NCI-H1092 treated with DMSO at 0.1 percent for 48 hours (cell line): ENCODE measurements at regions not wholly inside any gene's neighbourhood (a gene's known extent, or its start where the extent isn't known, plus 50 kb on each side); places are given as distances from the start of the nearest gene placed in this dataset.
"Not testable (repeated sequence)": the region's sequence is repeated elsewhere in the genome, so short reads cannot be mapped to it uniquely, and the experiment has no call there.

Experiments
- DNase-seq: peaks from one replicate; lab custom pipeline; 2025; lab: John Stamatoyannopoulos, UW

GRCh38 chr10:8280946-8281345 lies 226.5 kb downstream of the GATA3 start:
- DNase-seq = no peak

- DNase-seq = no peak
These were observed 227.9 kb downstream of the GATA3 start for GRCh38 chr10:8282340-8282739.

GRCh38 chr10:8283166-8283905 lies 228.8 kb downstream of the GATA3 start:
- no peak for DNase-seq

GRCh38 chr10:8283986-8284385 lies 229.5 kb downstream of the GATA3 start:
- no peak for DNase-seq

GRCh38 chr10:8285970-8286369 lies 231.5 kb downstream of the GATA3 start:
- DNase-seq = not testable (repeated sequence)

- DNase-seq = no peak
These were observed 234.1 kb downstream of the GATA3 start for GRCh38 chr10:8288600-8288999.

- DNase-seq = no peak
These were observed 234.9 kb downstream of the GATA3 start for GRCh38 chr10:8289186-8289924.

- no peak for DNase-seq
These were observed 240.3 kb downstream of the GATA3 start for GRCh38 chr10:8294779-8295178.

- no peak for DNase-seq
These were observed 240.8 kb downstream of the GATA3 start for GRCh38 chr10:8295311-8295710.

- no peak for DNase-seq
These were observed 241.7 kb downstream of the GATA3 start for GRCh38 chr10:8296090-8296733.

GRCh38 chr10:8296734-8297101 lies 242.2 kb downstream of the GATA3 start:
- no peak for DNase-seq

- DNase-seq = no peak
These were observed 242.6 kb downstream of the GATA3 start for GRCh38 chr10:8297107-8297506.

GRCh38 chr10:8297959-8298358 lies 243.5 kb downstream of the GATA3 start:
- no peak for DNase-seq

- no peak for DNase-seq
These were observed 244.5 kb downstream of the GATA3 start for GRCh38 chr10:8298896-8299570.

GRCh38 chr10:8300925-8301324 lies 246.4 kb downstream of the GATA3 start:
- no peak for DNase-seq

GRCh38 chr10:8301333-8301732 lies 246.8 kb downstream of the GATA3 start:
- DNase-seq = no peak

GRCh38 chr10:8301831-8302230 lies 247.3 kb downstream of the GATA3 start:
- DNase-seq = no peak

- DNase-seq = no peak
These were observed 248.1 kb downstream of the GATA3 start for GRCh38 chr10:8302565-8302964.

- DNase-seq = no peak
These were observed 250.4 kb downstream of the GATA3 start for GRCh38 chr10:8304861-8305260.

GRCh38 chr10:8305876-8306652 lies 251.6 kb downstream of the GATA3 start:
- DNase-seq = no peak

GRCh38 chr10:8306685-8307364 lies 252.3 kb downstream of the GATA3 start:
- no peak for DNase-seq
